SK-N-SH (cell line): ENCODE measurements at regions not wholly inside any gene's neighbourhood (a gene's known extent, or its start where the extent isn't known, plus 50 kb on each side); places are given as distances from the start of the nearest gene placed in this dataset.

Experiments
- CTCF ChIA-PET: fragments of 300-600, 350-600 bp; formaldehyde crosslinking; extraction: SDS; loops from one replicate; lab custom pipeline; 2021; lab: Yijun Ruan, JAX
- POLR2A ChIA-PET: fragments of 350-600 bp; sonication (Branson Sonifier 250); formaldehyde crosslinking; extraction: SDS; loops from one replicate; lab custom pipeline; 2020; ENCODE audit warnings: antibody characterized with exemption, inconsistent platforms; lab: Yijun Ruan, JAX
- DNase-seq: peaks from one replicate; pipeline ENCODE4 v3.0.0; 2012
- H2AFZ ChIP-seq: fragments of 200-600 bp; sonication (generic); 2 replicates; pipeline ENCODE4 v1.8.1; 2016; ENCODE audit warnings: antibody characterized with exemption, mild to moderate bottlenecking, low read depth
- H3F3A ChIP-seq: fragments of 200-600 bp; sonication (generic); replicated peaks from 2 replicates; pipeline ENCODE3; 2016; ENCODE audit warnings: antibody characterized with exemption, mild to moderate bottlenecking; ENCODE audit not compliant: insufficient read depth
- H3K27ac ChIP-seq, 2 experiments: fragments of 200-500 bp in 1 of 2; fragments of 200-600 bp in 1 of 2; sonication (Bioruptor generic) in 1 of 2; sonication (generic), shearing (Covaris generic) in 1 of 2; 2 replicates each; pipeline versions ENCODE4 v1.5.1 to v1.6.1; 2014 to 2016; ENCODE audit warnings: low read depth in 2 of 2, inconsistent platforms in 1 of 2, low read length in 1 of 2, mild to moderate bottlenecking in 1 of 2, mixed read lengths in 1 of 2
- H3K27me3 ChIP-seq: fragments of 200-600 bp; sonication (generic), shearing (Covaris generic); 2 replicates; pipeline ENCODE4 v1.6.1; 2016; ENCODE audit warnings: mixed run types; ENCODE audit not compliant: insufficient read depth
- H3K36me3 ChIP-seq, 2 experiments: fragments of 200-500 bp in 1 of 2; fragments of 200-600 bp in 1 of 2; sonication (Bioruptor generic) in 1 of 2; sonication (generic) in 1 of 2; replicated peaks in 1 of 2; 2 replicates each; pipeline versions ENCODE3 to v1.5.1; 2014 to 2016; ENCODE audit warnings: low read length in 1 of 2, mild to moderate bottlenecking in 1 of 2; ENCODE audit not compliant: insufficient read depth in 2 of 2, control insufficient read depth in 1 of 2
- H3K4me1 ChIP-seq, 2 experiments: fragments of 200-500 bp in 1 of 2; fragments of 200-600 bp in 1 of 2; sonication (Bioruptor generic) in 1 of 2; sonication (generic), shearing (Covaris generic) in 1 of 2; 2 replicates each; pipeline versions ENCODE4 v1.5.1 to v1.6.1; 2014 to 2016; ENCODE audit warnings: low read depth in 1 of 2, low read length in 1 of 2, mixed run types in 1 of 2; ENCODE audit not compliant: insufficient read depth in 2 of 2, control insufficient read depth in 1 of 2
- H3K4me2 ChIP-seq: fragments of 200-600 bp; sonication (generic), shearing (Covaris generic); 2 replicates; pipeline ENCODE4 v1.6.1; 2017; ENCODE audit warnings: mixed run types
- H3K4me3 ChIP-seq, 2 experiments: fragments of 200-500 bp in 1 of 2; fragments of 200-600 bp in 1 of 2; sonication (Bioruptor generic) in 1 of 2; sonication (generic), shearing (Covaris generic) in 1 of 2; 2 replicates each; pipeline versions ENCODE4 v1.5.1 to v1.8.1; 2014 to 2016; ENCODE audit warnings: low read depth in 2 of 2, inconsistent platforms in 1 of 2, low read length in 1 of 2, mild to moderate bottlenecking in 1 of 2, mixed read lengths in 1 of 2, moderate library complexity in 1 of 2
- H3K79me2 ChIP-seq: fragments of 200-600 bp; sonication (generic); 2 replicates; pipeline ENCODE4 v1.8.1; 2017; ENCODE audit warnings: mild to moderate bottlenecking; ENCODE audit not compliant: insufficient read depth
- H3K9ac ChIP-seq: fragments of 200-600 bp; sonication (generic); 2 replicates; pipeline ENCODE4 v1.6.1; 2017; ENCODE audit warnings: mixed run types
- H3K9me2 ChIP-seq: fragments of 200-600 bp; sonication (generic); 2 replicates; pipeline ENCODE4 v1.6.1; 2017; ENCODE audit warnings: mixed run types
- H3K9me3 ChIP-seq: fragments of 200-600 bp; sonication (generic); 2 replicates; pipeline ENCODE4 v1.6.1; 2017; ENCODE audit warnings: mixed run types, mild to moderate bottlenecking, moderate library complexity
- H4K20me1 ChIP-seq: fragments of 200-600 bp; sonication (generic); 2 replicates; pipeline ENCODE4 v1.6.1; 2017; ENCODE audit warnings: mild to moderate bottlenecking, mixed run types; ENCODE audit not compliant: insufficient read depth
- ELF1 ChIP-seq: IDR thresholded peaks from 2 replicates; pipeline ENCODE4 v1.4.0; 2012
- EZH2phosphoT487 ChIP-seq: fragments of 200-600 bp; sonication (generic); IDR thresholded peaks from 2 replicates; pipeline ENCODE4 v1.6.1; 2017; ENCODE audit warnings: low read depth, mixed run types, mild to moderate bottlenecking, antibody characterized with exemption, moderate library complexity, borderline replicate concordance
- GABPA ChIP-seq: IDR thresholded peaks from 2 replicates; pipeline ENCODE4 v1.4.0; 2012; ENCODE audit warnings: low read depth, mild to moderate bottlenecking
- GATA2 ChIP-seq: sonication (generic); formaldehyde crosslinking; IDR thresholded peaks from 2 replicates; pipeline ENCODE4 v1.5.0; 2020; ENCODE audit warnings: mild to moderate bottlenecking, missing genetic modification reagents
- JUND ChIP-seq: IDR thresholded peaks from 2 replicates; pipeline ENCODE4 v1.4.0; 2012
- MEF2A ChIP-seq: IDR thresholded peaks from 2 replicates; pipeline ENCODE4 v1.4.0; 2012; ENCODE audit warnings: low read depth, borderline replicate concordance
- MXI1 ChIP-seq: IDR thresholded peaks from 2 replicates; pipeline ENCODE4 v1.6.1; 2012; ENCODE audit warnings: mild to moderate bottlenecking, low read depth, low read length, improper control_type of control experiment
- RAD21 ChIP-seq: IDR thresholded peaks from 2 replicates; pipeline ENCODE4 v1.6.1; 2012; ENCODE audit warnings: mild to moderate bottlenecking, low read length
- RCOR1 ChIP-seq: fragments of 150-350 bp; IDR thresholded peaks from 2 replicates; pipeline ENCODE4 v1.6.1; 2017; ENCODE audit warnings: antibody characterized with exemption, low read length
- RXRA ChIP-seq: IDR thresholded peaks from 2 replicates; pipeline ENCODE4 v1.4.0; 2012; ENCODE audit warnings: low read depth, mild to moderate bottlenecking, borderline replicate concordance
- SMC3 ChIP-seq: IDR thresholded peaks from 2 replicates; pipeline ENCODE4 v1.6.1; 2012; ENCODE audit warnings: low read depth, low read length, improper control_type of control experiment
- TAF1 ChIP-seq: IDR thresholded peaks from 2 replicates; pipeline ENCODE4 v1.6.1; 2012; ENCODE audit warnings: low read depth, mild to moderate bottlenecking, low read length, moderate library complexity, borderline replicate concordance
- TCF12 ChIP-seq: IDR thresholded peaks from 2 replicates; pipeline ENCODE4 v1.4.0; 2012
- TEAD4 ChIP-seq: IDR thresholded peaks from 2 replicates; pipeline ENCODE4 v1.4.0; 2012; ENCODE audit warnings: mild to moderate bottlenecking, borderline replicate concordance; ENCODE audit not compliant: insufficient read depth
- WGBS: methylation state at CpG from one replicate; pipeline ENCODE4 v1.1.6; 2017; ENCODE audit warnings: low lambda C conversion rate; 5-methylcytosine and 5-hydroxymethylcytosine counted together
- TF ChIP-seq, protein P1 (sequence below): fragments of 150-350 bp; IDR thresholded peaks from 2 replicates; pipeline ENCODE4 v1.6.1; 2017; ENCODE audit warnings: antibody characterized with exemption, low read length, low read depth, borderline replicate concordance
- TF ChIP-seq, protein P2 (sequence below): IDR thresholded peaks from 2 replicates; pipeline ENCODE4; 2012
- TF ChIP-seq, protein P3 (sequence below): fragments of 150-350 bp; IDR thresholded peaks from 2 replicates; pipeline ENCODE4 v1.6.1; 2016; ENCODE audit warnings: mild to moderate bottlenecking, low read depth, low read length
- TF ChIP-seq, protein P4 (sequence below): IDR thresholded peaks from 2 replicates; pipeline ENCODE4 v1.4.0; 2012; ENCODE audit warnings: low read depth
- TF ChIP-seq, protein P5 (sequence below): IDR thresholded peaks from 2 replicates; pipeline ENCODE4 v1.6.1; 2012; ENCODE audit warnings: mild to moderate bottlenecking, low read depth, low read length, moderate library complexity
- TF ChIP-seq, protein P6 (sequence below): IDR thresholded peaks from 2 replicates; pipeline ENCODE4 v1.4.0; 2012; ENCODE audit warnings: low read depth, borderline replicate concordance

DNA sequence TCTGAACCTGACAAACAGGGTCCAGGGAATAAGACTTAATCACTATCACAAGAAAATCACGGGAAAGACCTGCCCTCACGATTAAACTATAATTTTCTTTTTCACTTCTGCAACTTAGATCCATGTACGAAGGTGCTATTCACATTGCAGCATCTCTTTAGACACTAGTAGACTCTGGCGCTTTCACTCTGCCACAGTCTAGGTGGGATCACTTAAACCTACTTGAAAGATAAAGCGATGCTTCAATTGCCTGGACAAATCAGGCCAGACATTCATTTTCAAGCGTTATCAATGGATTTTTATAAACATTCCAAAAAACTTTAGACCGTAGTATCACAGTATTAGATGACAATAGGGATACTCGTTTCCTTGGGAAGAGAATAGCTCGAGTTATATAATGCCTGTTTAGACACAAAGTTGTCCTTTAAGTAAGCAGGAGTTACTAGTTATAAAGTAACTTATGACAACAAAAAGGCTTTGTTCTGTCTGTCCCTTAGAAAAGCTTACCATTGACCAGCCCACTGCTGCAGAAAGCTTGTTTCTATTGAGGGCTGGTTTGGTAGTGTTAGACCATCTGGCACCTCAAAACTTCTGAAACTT is 367.3 kb downstream of the UTRN start:
- Histone ChIP-seq H2AFZ (no peak overlapping the region), H3K27ac (no peak overlapping the region), H4K20me1 (no peaks in the 10 kb centered on the region), H3K9me2 (no peaks in the 10 kb centered on the region), H3K79me2 (no peaks in the 10 kb centered on the region), H3K4me2 (no peak overlapping the region), H3K4me1 (no peaks in the 10 kb centered on the region; a peak in 1 of 4 replicates), H3F3A (no peaks in the 10 kb centered on the region), H3K36me3 (no peaks in the 10 kb centered on the region), H3K4me3 (no peak overlapping the region), H3K9me3 (no peaks in the 10 kb centered on the region), H3K27me3 (no peaks in the 10 kb centered on the region), H3K9ac (no peak overlapping the region)
- 70% methylated on average over 9 of the region's 9 CpGs for WGBS
- ChIA-PET POLR2A (no interaction called here), CTCF (interaction anchor here (0.7 kb wide), 1 partner anchor 163 kb away, joined by 3 read pairs; no protein-coding TSS in a partner anchor)
- no peak for DNase-seq
- TF ChIP-seq RAD21 (no peak), JUND (no peak), TAF1 (no peak), TEAD4 (no peak), GATA2 (CRISPR knock-in tag) (no peak), RXRA (no peak), RCOR1 (no peak), ELF1 (no peak), MEF2A (no peak), EZH2phosphoT487 (no peak), TCF12 (no peak), GABPA (no peak), SMC3 (no peak), MXI1 (no peak)
- TF ChIP-seq, protein P1, sequence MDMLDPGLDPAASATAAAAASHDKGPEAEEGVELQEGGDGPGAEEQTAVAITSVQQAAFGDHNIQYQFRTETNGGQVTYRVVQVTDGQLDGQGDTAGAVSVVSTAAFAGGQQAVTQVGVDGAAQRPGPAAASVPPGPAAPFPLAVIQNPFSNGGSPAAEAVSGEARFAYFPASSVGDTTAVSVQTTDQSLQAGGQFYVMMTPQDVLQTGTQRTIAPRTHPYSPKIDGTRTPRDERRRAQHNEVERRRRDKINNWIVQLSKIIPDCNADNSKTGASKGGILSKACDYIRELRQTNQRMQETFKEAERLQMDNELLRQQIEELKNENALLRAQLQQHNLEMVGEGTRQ, result no peak
- TF ChIP-seq, protein P2, sequence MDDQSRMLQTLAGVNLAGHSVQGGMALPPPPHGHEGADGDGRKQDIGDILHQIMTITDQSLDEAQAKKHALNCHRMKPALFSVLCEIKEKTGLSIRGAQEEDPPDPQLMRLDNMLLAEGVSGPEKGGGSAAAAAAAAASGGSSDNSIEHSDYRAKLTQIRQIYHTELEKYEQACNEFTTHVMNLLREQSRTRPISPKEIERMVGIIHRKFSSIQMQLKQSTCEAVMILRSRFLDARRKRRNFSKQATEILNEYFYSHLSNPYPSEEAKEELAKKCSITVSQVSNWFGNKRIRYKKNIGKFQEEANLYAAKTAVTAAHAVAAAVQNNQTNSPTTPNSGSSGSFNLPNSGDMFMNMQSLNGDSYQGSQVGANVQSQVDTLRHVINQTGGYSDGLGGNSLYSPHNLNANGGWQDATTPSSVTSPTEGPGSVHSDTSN, result no peak
- TF ChIP-seq, protein P3, sequence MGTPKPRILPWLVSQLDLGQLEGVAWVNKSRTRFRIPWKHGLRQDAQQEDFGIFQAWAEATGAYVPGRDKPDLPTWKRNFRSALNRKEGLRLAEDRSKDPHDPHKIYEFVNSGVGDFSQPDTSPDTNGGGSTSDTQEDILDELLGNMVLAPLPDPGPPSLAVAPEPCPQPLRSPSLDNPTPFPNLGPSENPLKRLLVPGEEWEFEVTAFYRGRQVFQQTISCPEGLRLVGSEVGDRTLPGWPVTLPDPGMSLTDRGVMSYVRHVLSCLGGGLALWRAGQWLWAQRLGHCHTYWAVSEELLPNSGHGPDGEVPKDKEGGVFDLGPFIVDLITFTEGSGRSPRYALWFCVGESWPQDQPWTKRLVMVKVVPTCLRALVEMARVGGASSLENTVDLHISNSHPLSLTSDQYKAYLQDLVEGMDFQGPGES, result no peak
- TF ChIP-seq, protein P4, sequence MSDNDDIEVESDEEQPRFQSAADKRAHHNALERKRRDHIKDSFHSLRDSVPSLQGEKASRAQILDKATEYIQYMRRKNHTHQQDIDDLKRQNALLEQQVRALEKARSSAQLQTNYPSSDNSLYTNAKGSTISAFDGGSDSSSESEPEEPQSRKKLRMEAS, result no peak
- TF ChIP-seq, protein P5, sequence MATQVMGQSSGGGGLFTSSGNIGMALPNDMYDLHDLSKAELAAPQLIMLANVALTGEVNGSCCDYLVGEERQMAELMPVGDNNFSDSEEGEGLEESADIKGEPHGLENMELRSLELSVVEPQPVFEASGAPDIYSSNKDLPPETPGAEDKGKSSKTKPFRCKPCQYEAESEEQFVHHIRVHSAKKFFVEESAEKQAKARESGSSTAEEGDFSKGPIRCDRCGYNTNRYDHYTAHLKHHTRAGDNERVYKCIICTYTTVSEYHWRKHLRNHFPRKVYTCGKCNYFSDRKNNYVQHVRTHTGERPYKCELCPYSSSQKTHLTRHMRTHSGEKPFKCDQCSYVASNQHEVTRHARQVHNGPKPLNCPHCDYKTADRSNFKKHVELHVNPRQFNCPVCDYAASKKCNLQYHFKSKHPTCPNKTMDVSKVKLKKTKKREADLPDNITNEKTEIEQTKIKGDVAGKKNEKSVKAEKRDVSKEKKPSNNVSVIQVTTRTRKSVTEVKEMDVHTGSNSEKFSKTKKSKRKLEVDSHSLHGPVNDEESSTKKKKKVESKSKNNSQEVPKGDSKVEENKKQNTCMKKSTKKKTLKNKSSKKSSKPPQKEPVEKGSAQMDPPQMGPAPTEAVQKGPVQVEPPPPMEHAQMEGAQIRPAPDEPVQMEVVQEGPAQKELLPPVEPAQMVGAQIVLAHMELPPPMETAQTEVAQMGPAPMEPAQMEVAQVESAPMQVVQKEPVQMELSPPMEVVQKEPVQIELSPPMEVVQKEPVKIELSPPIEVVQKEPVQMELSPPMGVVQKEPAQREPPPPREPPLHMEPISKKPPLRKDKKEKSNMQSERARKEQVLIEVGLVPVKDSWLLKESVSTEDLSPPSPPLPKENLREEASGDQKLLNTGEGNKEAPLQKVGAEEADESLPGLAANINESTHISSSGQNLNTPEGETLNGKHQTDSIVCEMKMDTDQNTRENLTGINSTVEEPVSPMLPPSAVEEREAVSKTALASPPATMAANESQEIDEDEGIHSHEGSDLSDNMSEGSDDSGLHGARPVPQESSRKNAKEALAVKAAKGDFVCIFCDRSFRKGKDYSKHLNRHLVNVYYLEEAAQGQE, result no peak
- TF ChIP-seq, protein P6, sequence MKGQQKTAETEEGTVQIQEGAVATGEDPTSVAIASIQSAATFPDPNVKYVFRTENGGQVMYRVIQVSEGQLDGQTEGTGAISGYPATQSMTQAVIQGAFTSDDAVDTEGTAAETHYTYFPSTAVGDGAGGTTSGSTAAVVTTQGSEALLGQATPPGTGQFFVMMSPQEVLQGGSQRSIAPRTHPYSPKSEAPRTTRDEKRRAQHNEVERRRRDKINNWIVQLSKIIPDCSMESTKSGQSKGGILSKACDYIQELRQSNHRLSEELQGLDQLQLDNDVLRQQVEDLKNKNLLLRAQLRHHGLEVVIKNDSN, result no peak
